Mesendoderm (in vitro differentiated cells): ENCODE measurements at regions not wholly inside any gene's neighbourhood (a gene's known extent, or its start where the extent isn't known, plus 50 kb on each side); places are given as distances from the start of the nearest gene placed in this dataset.

Experiments
- DNase-seq: peaks from one replicate; pipeline ENCODE4 v3.0.0; 2013
- H2AK5ac ChIP-seq: 2 replicates; pipeline ENCODE4 v1.6.1; 2013; ENCODE audit warnings: low read length, inconsistent platforms
- H2BK120ac ChIP-seq: 2 replicates; pipeline ENCODE4 v1.6.1; 2013; ENCODE audit warnings: low read depth, mild to moderate bottlenecking, low read length, moderate library complexity, mixed read lengths
- H2BK15ac ChIP-seq: replicated peaks from 2 replicates; pipeline ENCODE4 v1.6.1; 2013; ENCODE audit warnings: low read depth, mild to moderate bottlenecking, moderate library complexity
- H2BK5ac ChIP-seq: 2 replicates; pipeline ENCODE4 v1.6.1; 2013; ENCODE audit warnings: low read length, inconsistent platforms
- H3K18ac ChIP-seq: 2 replicates; pipeline ENCODE4 v1.6.1; 2013; ENCODE audit warnings: mild to moderate bottlenecking, low read length, mixed read lengths
- H3K23ac ChIP-seq: one replicate; pipeline ENCODE4 v1.6.1; 2013; ENCODE audit warnings: low read length
- H3K27ac ChIP-seq: 2 replicates; pipeline ENCODE4 v1.5.1; 2013; ENCODE audit warnings: low read depth, mild to moderate bottlenecking, inconsistent platforms, low read length, moderate library complexity
- H3K27me3 ChIP-seq: 2 replicates; pipeline ENCODE4 v1.6.1; 2013; ENCODE audit warnings: low read length, control low read depth, mild to moderate bottlenecking, inconsistent platforms; ENCODE audit not compliant: insufficient read depth, poor library complexity
- H3K36me3 ChIP-seq: 2 replicates; pipeline ENCODE4 v1.6.1; 2013; ENCODE audit warnings: low read length, inconsistent platforms; ENCODE audit not compliant: control insufficient read depth, insufficient read depth
- H3K4ac ChIP-seq: one replicate; pipeline ENCODE4 v1.6.1; 2013; ENCODE audit warnings: low read depth, mild to moderate bottlenecking, low read length, moderate library complexity
- H3K4me1 ChIP-seq: 2 replicates; pipeline ENCODE4 v1.6.1; 2013; ENCODE audit warnings: low read depth, low read length, inconsistent platforms; ENCODE audit not compliant: control insufficient read depth
- H3K4me2 ChIP-seq: 2 replicates; pipeline ENCODE4 v1.6.1; 2013; ENCODE audit warnings: low read length
- H3K4me3 ChIP-seq: 2 replicates; pipeline ENCODE4 v1.5.1; 2013; ENCODE audit warnings: mild to moderate bottlenecking, low read length
- H3K56ac ChIP-seq: one replicate; pipeline ENCODE4 v1.6.1; 2013; ENCODE audit warnings: low read length
- H3K79me1 ChIP-seq: 2 replicates; pipeline ENCODE4 v1.6.1; 2013; ENCODE audit warnings: low read length, inconsistent platforms
- H3K79me2 ChIP-seq: 2 replicates; pipeline ENCODE4 v1.6.1; 2013; ENCODE audit warnings: mild to moderate bottlenecking, low read length; ENCODE audit not compliant: control insufficient read depth, insufficient read depth
- H3K9ac ChIP-seq: 2 replicates; pipeline ENCODE4 v1.6.1; 2013; ENCODE audit warnings: low read length, inconsistent platforms
- H4K5ac ChIP-seq: one replicate; pipeline ENCODE4 v1.6.1; 2013; ENCODE audit warnings: low read length
- H4K8ac ChIP-seq: one replicate; pipeline ENCODE4 v1.6.1; 2013; ENCODE audit warnings: low read depth, mild to moderate bottlenecking, control low read depth, low read length, moderate library complexity
- WGBS: extraction: QIAGEN DNeasy Blood & Tissue Kit; methylation state at CpG from one replicate; pipeline ENCODE4 v1.1.7; 2013; ENCODE audit warnings: low lambda C conversion rate, missing lambda C conversion rate; ENCODE audit not compliant: insufficient coverage; ENCODE audit errors: extremely low coverage; 5-methylcytosine and 5-hydroxymethylcytosine counted together

DNA sequence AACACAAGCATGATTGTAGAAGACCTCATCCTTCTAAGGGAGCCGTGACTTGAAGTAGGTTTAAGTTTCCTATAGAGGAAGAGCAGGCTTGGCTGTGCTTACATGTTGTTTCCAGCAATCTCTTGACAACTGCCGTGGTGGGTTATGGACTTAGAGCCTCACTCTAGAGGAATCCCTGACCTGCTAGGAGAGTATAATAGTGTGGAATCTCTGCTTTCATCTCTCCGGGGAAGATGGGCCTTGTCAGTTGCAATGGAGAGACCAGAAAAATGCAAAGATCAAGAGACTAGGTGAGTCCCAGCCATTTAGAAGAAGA lies 137.6 kb downstream of the MIS18A start:
- H3K18ac ChIP-seq: no peak overlapping the region
- H4K8ac ChIP-seq: no peak overlapping the region
- H2AK5ac ChIP-seq: no peak overlapping the region
- no peak overlapping the region for H3K27ac ChIP-seq
- DNase-seq: no peak
- H3K36me3 ChIP-seq: no peaks in the 10 kb centered on the region
- no peak overlapping the region for H3K4me2 ChIP-seq
- H2BK120ac ChIP-seq: no peak overlapping the region
- H3K4me3 ChIP-seq: no peak overlapping the region
- H3K4ac ChIP-seq: no peak overlapping the region
- H3K56ac ChIP-seq: no peak overlapping the region
- H3K9ac ChIP-seq: no peak overlapping the region
- H2BK5ac ChIP-seq: no peak overlapping the region
- H2BK15ac ChIP-seq: no peak overlapping the region
- H3K79me1 ChIP-seq: no peaks in the 10 kb centered on the region
- H3K4me1 ChIP-seq: no peaks in the 10 kb centered on the region
- no peaks in the 10 kb centered on the region for H3K79me2 ChIP-seq
- no peaks in the 10 kb centered on the region for H3K27me3 ChIP-seq
- no peak overlapping the region for H3K23ac ChIP-seq
- WGBS: no CpG with 5 or more reads among the region's 3 CpGs
- no peak overlapping the region for H4K5ac ChIP-seq

DNA sequence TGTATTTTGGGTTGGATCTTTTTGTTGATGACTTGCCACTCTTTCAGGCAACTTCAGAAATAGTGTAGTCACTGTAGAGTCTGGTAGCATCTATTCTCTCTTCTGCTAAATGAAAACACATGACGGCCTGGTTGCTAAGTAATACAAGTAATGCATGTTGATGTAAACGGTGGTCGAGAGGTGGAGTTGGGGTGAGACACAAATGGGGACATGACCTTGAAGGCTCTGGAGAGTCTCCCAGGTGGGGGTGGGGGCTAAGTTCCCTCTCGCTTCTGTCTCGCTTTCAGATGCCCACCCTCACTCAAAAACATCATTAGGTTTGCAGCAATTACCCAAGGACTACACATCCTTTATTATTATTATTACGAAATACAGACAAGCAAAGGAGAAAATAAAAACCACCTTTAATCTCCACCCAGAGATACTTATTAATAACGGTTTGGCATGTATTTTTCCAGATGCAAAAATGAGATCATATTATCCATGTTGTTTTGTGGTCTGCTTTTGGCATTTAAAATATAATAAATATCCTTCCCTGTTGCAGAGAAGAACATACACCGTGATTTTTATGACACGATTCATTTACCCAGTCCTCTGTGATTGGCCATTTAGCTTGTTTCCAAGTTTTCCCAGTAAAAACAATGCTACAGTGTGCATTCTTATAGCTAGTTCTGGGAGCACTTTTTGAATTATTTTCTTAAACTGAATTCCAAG lies 138.1 kb downstream of the MIS18A start:
- no peak overlapping the region for H2AK5ac ChIP-seq
- H2BK15ac ChIP-seq: no peak overlapping the region
- no peak overlapping the region for H4K8ac ChIP-seq
- H3K36me3 ChIP-seq: no peaks in the 10 kb centered on the region
- H3K4ac ChIP-seq: no peak overlapping the region
- DNase-seq: no peak
- no peak overlapping the region for H3K18ac ChIP-seq
- no peak overlapping the region for H3K56ac ChIP-seq
- no peaks in the 10 kb centered on the region for H3K4me1 ChIP-seq
- no peak overlapping the region for H3K4me2 ChIP-seq
- H3K79me1 ChIP-seq: no peaks in the 10 kb centered on the region
- no CpG with 5 or more reads among the region's 9 CpGs for WGBS
- H4K5ac ChIP-seq: no peak overlapping the region
- no peak overlapping the region for H2BK120ac ChIP-seq
- H3K27me3 ChIP-seq: no peaks in the 10 kb centered on the region
- H3K23ac ChIP-seq: no peak overlapping the region
- no peak overlapping the region for H3K4me3 ChIP-seq
- no peak overlapping the region for H2BK5ac ChIP-seq
- H3K27ac ChIP-seq: no peak overlapping the region
- no peak overlapping the region for H3K9ac ChIP-seq
- H3K79me2 ChIP-seq: no peaks in the 10 kb centered on the region

DNA sequence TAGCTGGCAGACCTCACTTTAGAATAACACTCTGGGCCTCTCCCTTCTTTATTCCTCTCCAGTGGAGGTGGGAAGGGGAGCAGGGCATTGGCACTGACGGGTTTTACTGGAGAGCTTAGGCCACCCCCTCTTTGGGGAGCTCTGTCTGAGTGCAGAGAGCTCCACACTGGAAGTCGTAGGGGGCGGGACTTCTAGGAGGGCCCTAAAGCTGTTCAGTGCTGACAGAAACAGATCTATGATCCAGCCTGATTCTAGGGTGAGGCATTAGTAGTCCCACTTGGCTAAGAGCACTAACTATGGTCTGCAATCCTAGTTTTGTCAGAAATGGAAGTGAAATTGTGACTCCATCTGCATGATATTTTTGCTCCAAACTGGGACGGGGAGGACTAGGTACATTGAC lies 138.7 kb downstream of the MIS18A start:
- Histone ChIP-seq H3K4me2 (no peak overlapping the region), H2BK15ac (no peak overlapping the region), H3K56ac (no peak overlapping the region), H3K4ac (no peak overlapping the region), H3K27ac (no peak overlapping the region), H3K18ac (no peak overlapping the region), H2AK5ac (no peak overlapping the region), H3K23ac (no peak overlapping the region), H3K9ac (no peak overlapping the region), H3K4me1 (no peaks in the 10 kb centered on the region), H3K4me3 (no peak overlapping the region), H3K36me3 (no peaks in the 10 kb centered on the region), H2BK120ac (no peak overlapping the region), H4K8ac (no peak overlapping the region), H3K27me3 (no peaks in the 10 kb centered on the region), H3K79me2 (no peaks in the 10 kb centered on the region), H2BK5ac (no peak overlapping the region), H4K5ac (no peak overlapping the region), H3K79me1 (no peaks in the 10 kb centered on the region)
- no CpG with 5 or more reads among the region's 4 CpGs for WGBS
- DNase-seq: no peak

DNA sequence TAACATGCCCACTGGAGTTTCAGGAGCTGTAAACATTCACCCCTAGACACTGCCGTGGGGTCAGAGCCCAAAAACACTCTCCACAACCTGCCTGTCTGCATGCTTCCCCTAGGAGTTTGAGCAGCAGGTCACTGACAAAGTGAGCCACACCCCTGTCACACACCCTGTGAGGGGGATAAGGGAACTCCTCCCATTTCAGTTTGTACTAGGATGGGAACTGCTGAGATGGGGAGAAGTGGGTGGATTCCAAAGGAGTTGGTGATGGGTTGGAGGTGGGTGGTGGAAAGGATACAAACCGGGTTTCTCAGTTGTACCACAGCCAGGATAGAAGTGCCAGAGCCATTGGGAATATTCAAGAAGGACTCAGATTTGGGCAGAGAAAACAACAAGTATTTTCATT lies 140.2 kb downstream of the MIS18A start:
- Histone ChIP-seq H3K56ac (no peak overlapping the region), H3K79me1 (no peaks in the 10 kb centered on the region), H3K23ac (no peak overlapping the region), H2BK120ac (no peak overlapping the region), H2BK5ac (no peak overlapping the region), H3K4me2 (no peak overlapping the region), H3K79me2 (no peaks in the 10 kb centered on the region), H4K5ac (no peak overlapping the region), H3K4me3 (no peak overlapping the region), H3K4me1 (no peaks in the 10 kb centered on the region), H4K8ac (no peak overlapping the region), H2AK5ac (no peak overlapping the region), H3K18ac (no peak overlapping the region), H3K36me3 (no peaks in the 10 kb centered on the region), H3K4ac (no peak overlapping the region), H2BK15ac (no peak overlapping the region), H3K27ac (no peak overlapping the region), H3K27me3 (no peaks in the 10 kb centered on the region), H3K9ac (no peak overlapping the region)
- no peak for DNase-seq
- WGBS: no CpG with 5 or more reads among the region's 2 CpGs

DNA sequence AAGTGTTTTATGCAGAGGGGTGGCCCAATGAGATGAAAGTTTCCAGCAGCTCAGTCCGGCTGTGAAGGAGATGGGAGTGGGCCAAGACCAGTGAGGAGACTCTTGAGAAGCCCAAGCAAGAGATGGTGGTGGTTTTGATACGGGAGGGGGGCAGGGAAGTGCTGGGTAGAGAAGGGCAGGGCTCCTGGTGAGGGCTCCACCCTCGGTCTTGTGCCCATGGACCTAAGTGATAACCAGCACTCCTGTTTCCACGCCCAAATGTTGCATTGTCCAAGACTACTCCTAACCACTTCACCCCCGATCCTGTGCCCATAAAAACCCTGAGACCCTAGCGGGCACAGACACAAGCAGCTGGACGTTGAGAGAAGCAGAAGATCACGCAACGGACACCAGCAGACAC lies 140.9 kb downstream of the MIS18A start:
- no peak overlapping the region for H3K27ac ChIP-seq
- no peak overlapping the region for H3K4ac ChIP-seq
- H2BK120ac ChIP-seq: no peak overlapping the region
- no peak overlapping the region for H4K8ac ChIP-seq
- no peak overlapping the region for H3K23ac ChIP-seq
- H3K4me1 ChIP-seq: no peaks in the 10 kb centered on the region
- H2BK5ac ChIP-seq: no peak overlapping the region
- no peak overlapping the region for H4K5ac ChIP-seq
- H3K79me2 ChIP-seq: no peaks in the 10 kb centered on the region
- no peaks in the 10 kb centered on the region for H3K36me3 ChIP-seq
- H3K4me3 ChIP-seq: no peak overlapping the region
- no peak overlapping the region for H3K4me2 ChIP-seq
- no peaks in the 10 kb centered on the region for H3K79me1 ChIP-seq
- no CpG with 5 or more reads among the region's 9 CpGs for WGBS
- H3K9ac ChIP-seq: no peak overlapping the region
- H3K18ac ChIP-seq: no peak overlapping the region
- H3K27me3 ChIP-seq: no peaks in the 10 kb centered on the region
- no peak overlapping the region for H3K56ac ChIP-seq
- no peak overlapping the region for H2BK15ac ChIP-seq
- no peak overlapping the region for H2AK5ac ChIP-seq
- DNase-seq: no peak

DNA sequence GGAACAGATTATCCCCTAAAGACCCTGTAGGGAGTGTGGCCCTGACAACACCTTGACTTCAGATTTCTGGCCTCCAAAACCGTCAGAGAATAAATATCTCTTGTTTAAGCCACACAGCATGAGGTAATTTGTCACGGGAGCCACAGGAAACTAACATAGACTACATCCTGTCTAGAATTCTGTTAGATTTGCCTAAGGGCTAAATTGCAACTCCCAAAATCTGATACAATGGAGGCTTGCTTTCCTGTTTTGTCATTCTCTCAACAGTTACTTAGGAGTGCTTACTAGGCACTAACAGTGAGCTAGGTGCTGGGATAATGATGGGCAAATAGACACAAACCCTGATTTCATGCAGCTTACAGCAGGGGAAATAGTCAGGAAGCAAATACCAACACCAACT lies 141.6 kb downstream of the MIS18A start:
- no peaks in the 10 kb centered on the region for H3K79me1 ChIP-seq
- no peak overlapping the region for H4K5ac ChIP-seq
- no peaks in the 10 kb centered on the region for H3K27me3 ChIP-seq
- H3K27ac ChIP-seq: no peak overlapping the region
- no peak overlapping the region for H2AK5ac ChIP-seq
- no peak overlapping the region for H3K4me3 ChIP-seq
- H3K4ac ChIP-seq: no peak overlapping the region
- no peaks in the 10 kb centered on the region for H3K79me2 ChIP-seq
- H3K9ac ChIP-seq: no peak overlapping the region
- no peak overlapping the region for H2BK120ac ChIP-seq
- no peak overlapping the region for H4K8ac ChIP-seq
- no CpG with 5 or more reads among the region's 2 CpGs for WGBS
- H3K23ac ChIP-seq: no peak overlapping the region
- no peak overlapping the region for H3K4me2 ChIP-seq
- no peak overlapping the region for H2BK15ac ChIP-seq
- H3K36me3 ChIP-seq: no peaks in the 10 kb centered on the region
- H2BK5ac ChIP-seq: no peak overlapping the region
- H3K4me1 ChIP-seq: no peaks in the 10 kb centered on the region
- no peak for DNase-seq
- no peak overlapping the region for H3K18ac ChIP-seq
- H3K56ac ChIP-seq: no peak overlapping the region
